ENCODE measurements at regions not wholly inside any gene's neighbourhood (a gene's known extent, or its start where the extent isn't known, plus 50 kb on each side); places are given as distances from the start of the nearest gene placed in this dataset.

- DNase-seq: no peak
Measured at GRCh38 chr13:34257966-34258365, 440.0 kb downstream of the RFC3 start.

- no peak for DNase-seq
Measured at GRCh38 chr13:34258646-34259386, 440.9 kb downstream of the RFC3 start.

GRCh38 chr13:34263681-34264080 lies 445.7 kb downstream of the RFC3 start:
- DNase-seq: no peak

- no peak for DNase-seq
Measured at GRCh38 chr13:34265046-34265679, 447.2 kb downstream of the RFC3 start.

GRCh38 chr13:34276764-34277163 lies 458.8 kb downstream of the RFC3 start:
- DNase-seq: no peak

- DNase-seq: no peak
Measured at GRCh38 chr13:34277936-34278335, 460.0 kb downstream of the RFC3 start.

GRCh38 chr13:34278780-34279179 lies 460.8 kb downstream of the RFC3 start:
- no peak for DNase-seq

GRCh38 chr13:34290661-34291060 lies 472.7 kb downstream of the RFC3 start:
- no peak for DNase-seq

- no peak for DNase-seq
Measured at GRCh38 chr13:34294483-34295129, 476.7 kb downstream of the RFC3 start.

GRCh38 chr13:34300559-34300958 lies 482.6 kb downstream of the RFC3 start:
- DNase-seq: no peak

GRCh38 chr13:34302596-34302995 lies 484.6 kb downstream of the RFC3 start:
- no peak for DNase-seq

- no peak for DNase-seq
Measured at GRCh38 chr13:34303346-34303745, 485.4 kb downstream of the RFC3 start.

- no peak for DNase-seq
Measured at GRCh38 chr13:34307607-34308006, 489.7 kb downstream of the RFC3 start.

- DNase-seq: no peak
Measured at GRCh38 chr13:34308725-34309124, 490.8 kb downstream of the RFC3 start.

- no peak for DNase-seq
Measured at GRCh38 chr13:34310539-34310938, 492.6 kb downstream of the RFC3 start.

- no peak for DNase-seq
Measured at GRCh38 chr13:34311251-34311650, 493.3 kb downstream of the RFC3 start.

- DNase-seq: no peak
Measured at GRCh38 chr13:34312578-34312977, 494.6 kb downstream of the RFC3 start.

- DNase-seq: no peak
Measured at GRCh38 chr13:34320084-34320483, 502.1 kb downstream of the RFC3 start.

GRCh38 chr13:34322014-34322742 lies 504.2 kb downstream of the RFC3 start:
- DNase-seq: no peak

- DNase-seq: no peak
Measured at GRCh38 chr13:34322743-34323074, 504.8 kb downstream of the RFC3 start.

- DNase-seq: no peak
Measured at GRCh38 chr13:34335014-34336007, 517.4 kb downstream of the RFC3 start.

- DNase-seq: no peak
Measured at GRCh38 chr13:34338102-34338501, 520.2 kb downstream of the RFC3 start.
